Transverse colon (tissue), 4 donors: ENCODE measurements at regions not wholly inside any gene's neighbourhood (a gene's known extent, or its start where the extent isn't known, plus 50 kb on each side); places are given as distances from the start of the nearest gene placed in this dataset.

Experiments used
- CTCF ChIP-seq, 5 experiments: fragments of 200-600 bp in 3 of 5; fragments of 450-650 bp in 2 of 5; sonication (generic) in 3 of 5; IDR thresholded peaks; 1 replicate in 2 of 5; 2 replicates in 3 of 5; pipeline ENCODE4 v1.5.1; 2016 to 2017; ENCODE audit warnings: antibody characterized with exemption in 5 of 5, inconsistent platforms in 3 of 5, mild to moderate bottlenecking in 2 of 5, moderate library complexity in 1 of 5
- EP300 ChIP-seq: sonication (generic); formaldehyde crosslinking; IDR thresholded peaks from one replicate; pipeline ENCODE4 v1.6.1; 2017; ENCODE audit warnings: antibody characterized with exemption, low read depth
- POLR2A ChIP-seq: fragments of 450-650 bp; IDR thresholded peaks from one replicate; pipeline ENCODE4 v1.6.1; 2016; ENCODE audit warnings: antibody characterized with exemption, mild to moderate bottlenecking, moderate library complexity
- POLR2AphosphoS5 ChIP-seq, 3 donors: sonication (generic); formaldehyde crosslinking; IDR thresholded peaks; one replicate each; pipeline ENCODE4 v1.6.1; 2016; ENCODE audit warnings: antibody characterized with exemption in 3 of 3

GRCh38 chr20:24227600-24227999 is 239.0 kb upstream of the GGTLC1 start:
- TF ChIP-seq CTCF (IDR thresholded peaks at IDR 0.05) (no peak), EP300 (no peak), POLR2A (no peak), POLR2AphosphoS5 (IDR thresholded peaks at IDR 0.05) (no peak)
